ENCODE measurements at regions not wholly inside any gene's neighbourhood (a gene's known extent, or its start where the extent isn't known, plus 50 kb on each side); places are given as distances from the start of the nearest gene placed in this dataset.

GRCh38 chr10:109744020-109744419 is 179.3 kb downstream of the XPNPEP1 start:
- Histone ChIP-seq H3K9me3 (ENCODE audit: control insufficient read depth, insufficient read depth, low read length) (no peaks in the 10 kb centered on the region), H3K27me3 (ENCODE audit: control insufficient read depth, insufficient read depth, low read length) (no peaks in the 10 kb centered on the region), H3K27ac (ENCODE audit: low read depth, low read length) (no peak overlapping the region), H3K4me3 (ENCODE audit: low read depth, low read length) (no peak overlapping the region)
- no peak for TF ChIP-seq CTCF (IDR thresholded peaks at IDR 0.05; ENCODE audit: low read depth, low read length)
- POLR2A ChIA-PET, result no interaction called here
- CTCF ChIA-PET, result no interaction called here
- DNase-seq (ENCODE audit: low read depth, low spot score), result no peak

- DNase-seq (ENCODE audit: low read depth, low spot score), result no peak
Measured at GRCh38 chr10:109743574-109743973, 179.7 kb downstream of the XPNPEP1 start.

GRCh38 chr10:109743146-109743545 is 180.2 kb downstream of the XPNPEP1 start:
- Histone ChIP-seq H3K4me3 (ENCODE audit: low read depth, low read length) (no peak overlapping the region), H3K27ac (ENCODE audit: low read depth, low read length) (no peak overlapping the region), H3K27me3 (ENCODE audit: control insufficient read depth, insufficient read depth, low read length) (no peaks in the 10 kb centered on the region), H3K9me3 (ENCODE audit: control insufficient read depth, insufficient read depth, low read length) (no peaks in the 10 kb centered on the region)
- no peak for DNase-seq (ENCODE audit: low read depth, low spot score)
- CTCF ChIA-PET, result no interaction called here
- TF ChIP-seq CTCF (IDR thresholded peaks at IDR 0.05; ENCODE audit: low read depth, low read length), result no peak
- POLR2A ChIA-PET, result no interaction called here

More at GRCh38 chr10:109743574-109743973, 179.7 kb downstream of the XPNPEP1 start:
- no peak for TF ChIP-seq CTCF (IDR thresholded peaks at IDR 0.05; ENCODE audit: low read depth, low read length)
- H3K4me3 ChIP-seq (ENCODE audit: low read depth, low read length), result no peak overlapping the region
- no peaks in the 10 kb centered on the region for H3K27me3 ChIP-seq (ENCODE audit: control insufficient read depth, insufficient read depth, low read length)
- H3K27ac ChIP-seq (ENCODE audit: low read depth, low read length), result no peak overlapping the region
- no peaks in the 10 kb centered on the region for H3K9me3 ChIP-seq (ENCODE audit: control insufficient read depth, insufficient read depth, low read length)
- CTCF ChIA-PET, result no interaction called here
- POLR2A ChIA-PET, result no interaction called here

DNA sequence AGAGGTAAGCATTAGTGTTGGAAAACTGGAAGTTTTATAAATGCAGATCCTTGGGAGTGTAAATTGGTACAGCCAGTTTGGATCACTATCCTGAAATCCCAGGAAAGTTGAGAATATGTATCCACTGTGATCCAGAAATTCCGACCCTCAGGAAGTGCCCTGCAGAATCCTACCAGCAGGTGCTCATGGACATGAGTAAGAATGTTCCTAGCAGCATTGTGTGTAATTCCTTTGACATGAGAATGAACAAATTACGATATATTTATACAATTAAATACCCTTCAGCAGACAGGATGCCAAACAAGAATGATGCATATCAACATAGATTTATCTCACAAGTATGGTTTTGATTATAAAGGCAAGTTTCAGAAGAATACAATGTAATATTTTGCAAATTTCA is 181.6 kb downstream of the XPNPEP1 start:
- CTCF ChIA-PET, result no interaction called here

GRCh38 chr10:109740436-109740835 is 182.9 kb downstream of the XPNPEP1 start:
- Histone ChIP-seq H3K27me3 (ENCODE audit: control insufficient read depth, insufficient read depth, low read length) (no peaks in the 10 kb centered on the region), H3K9me3 (ENCODE audit: control insufficient read depth, insufficient read depth, low read length) (no peaks in the 10 kb centered on the region), H3K4me3 (ENCODE audit: low read depth, low read length) (no peak overlapping the region), H3K27ac (ENCODE audit: low read depth, low read length) (no peak overlapping the region)
- POLR2A ChIA-PET, result no interaction called here
- CTCF ChIA-PET, result no interaction called here
- DNase-seq (ENCODE audit: low read depth, low spot score), result no peak
- no peak for TF ChIP-seq CTCF (IDR thresholded peaks at IDR 0.05; ENCODE audit: low read depth, low read length)

More for the DNA sequence above, 181.6 kb downstream of the XPNPEP1 start:
- TF ChIP-seq CTCF (IDR thresholded peaks at IDR 0.05; ENCODE audit: low read depth, low read length), result no peak
- Histone ChIP-seq H3K27me3 (ENCODE audit: control insufficient read depth, insufficient read depth, low read length) (no peaks in the 10 kb centered on the region), H3K4me3 (ENCODE audit: low read depth, low read length) (no peak overlapping the region), H3K27ac (ENCODE audit: low read depth, low read length) (no peak overlapping the region), H3K9me3 (ENCODE audit: control insufficient read depth, insufficient read depth, low read length) (no peaks in the 10 kb centered on the region)
- no peak for DNase-seq (ENCODE audit: low read depth, low spot score)
- POLR2A ChIA-PET, result no interaction called here
